Gastrocnemius medialis (tissue), 4 donors: ENCODE measurements at regions not wholly inside any gene's neighbourhood (a gene's known extent, or its start where the extent isn't known, plus 50 kb on each side); places are given as distances from the start of the nearest gene placed in this dataset.

Experiments used
- POLR2A ChIP-seq, 2 donors: fragments of 450-650 bp; IDR thresholded peaks; one replicate each; pipeline ENCODE4 v1.6.1; 2017; ENCODE audit warnings: antibody characterized with exemption in 2 of 2, mild to moderate bottlenecking in 2 of 2, moderate library complexity in 2 of 2
- TF ChIP-seq, protein P1 (sequence below), 5 experiments: fragments of 450-650 bp in 3 of 5; fragments of 200-600 bp in 2 of 5; sonication (generic) in 2 of 5; IDR thresholded peaks in 4 of 5; conservative IDR thresholded peaks in 1 of 5; 1 replicate in 4 of 5; 2 replicates in 1 of 5; pipeline ENCODE4 v1.5.1; 2016 to 2019; ENCODE audit warnings: antibody characterized with exemption in 5 of 5, mild to moderate bottlenecking in 3 of 5, moderate library complexity in 3 of 5

DNA sequence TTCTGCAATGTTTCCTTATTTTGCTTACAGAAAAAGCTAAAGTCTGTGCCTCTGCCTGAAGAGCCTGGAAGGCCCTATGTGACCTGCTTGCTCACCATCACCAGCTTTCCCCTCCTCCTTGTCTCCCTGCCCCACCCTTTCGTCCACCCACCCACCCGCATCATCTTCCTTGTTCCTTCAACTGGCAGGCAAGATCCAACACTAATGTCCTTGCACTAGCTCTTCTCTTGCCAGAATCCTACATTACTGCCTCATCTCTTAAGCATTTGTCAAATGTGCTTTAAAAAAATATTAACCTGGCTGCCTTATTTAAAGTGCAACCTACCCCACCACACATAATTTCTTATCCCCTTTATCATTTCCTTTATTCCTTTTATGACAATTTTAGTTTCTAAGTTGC is 165.1 kb upstream of the PPP3CA start:
- TF ChIP-seq POLR2A (IDR thresholded peaks at IDR 0.05): no peak
- TF ChIP-seq, protein P1, sequence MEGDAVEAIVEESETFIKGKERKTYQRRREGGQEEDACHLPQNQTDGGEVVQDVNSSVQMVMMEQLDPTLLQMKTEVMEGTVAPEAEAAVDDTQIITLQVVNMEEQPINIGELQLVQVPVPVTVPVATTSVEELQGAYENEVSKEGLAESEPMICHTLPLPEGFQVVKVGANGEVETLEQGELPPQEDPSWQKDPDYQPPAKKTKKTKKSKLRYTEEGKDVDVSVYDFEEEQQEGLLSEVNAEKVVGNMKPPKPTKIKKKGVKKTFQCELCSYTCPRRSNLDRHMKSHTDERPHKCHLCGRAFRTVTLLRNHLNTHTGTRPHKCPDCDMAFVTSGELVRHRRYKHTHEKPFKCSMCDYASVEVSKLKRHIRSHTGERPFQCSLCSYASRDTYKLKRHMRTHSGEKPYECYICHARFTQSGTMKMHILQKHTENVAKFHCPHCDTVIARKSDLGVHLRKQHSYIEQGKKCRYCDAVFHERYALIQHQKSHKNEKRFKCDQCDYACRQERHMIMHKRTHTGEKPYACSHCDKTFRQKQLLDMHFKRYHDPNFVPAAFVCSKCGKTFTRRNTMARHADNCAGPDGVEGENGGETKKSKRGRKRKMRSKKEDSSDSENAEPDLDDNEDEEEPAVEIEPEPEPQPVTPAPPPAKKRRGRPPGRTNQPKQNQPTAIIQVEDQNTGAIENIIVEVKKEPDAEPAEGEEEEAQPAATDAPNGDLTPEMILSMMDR (IDR thresholded peaks at IDR 0.05 in 4 of 5, conservative IDR thresholded peaks at IDR 0.05 in 1 of 5): no peak
